OCI-LY1 (cell line): ENCODE measurements at regions not wholly inside any gene's neighbourhood (a gene's known extent, or its start where the extent isn't known, plus 50 kb on each side); places are given as distances from the start of the nearest gene placed in this dataset.
"Not testable (repeated sequence)": the region's sequence is repeated elsewhere in the genome, so short reads cannot be mapped to it uniquely, and the experiment has no call there.

Experiments
- EZH2 ChIP-seq: fragments of 200-600 bp; sonication (generic), shearing (Covaris generic); IDR thresholded peaks from 2 replicates; pipeline ENCODE4 v1.8.0; 2017; ENCODE audit warnings: borderline replicate concordance, mixed run types, mild to moderate bottlenecking, antibody characterized with exemption, low read length, moderate library complexity, mixed read lengths
- TF ChIP-seq, protein P1 (sequence below): fragments of 200-600 bp; sonication (generic), shearing (Covaris generic); IDR thresholded peaks from 2 replicates; pipeline ENCODE4 v1.5.1; 2017; ENCODE audit warnings: mild to moderate bottlenecking, antibody characterized with exemption, low read length, moderate library complexity, mixed read lengths

DNA sequence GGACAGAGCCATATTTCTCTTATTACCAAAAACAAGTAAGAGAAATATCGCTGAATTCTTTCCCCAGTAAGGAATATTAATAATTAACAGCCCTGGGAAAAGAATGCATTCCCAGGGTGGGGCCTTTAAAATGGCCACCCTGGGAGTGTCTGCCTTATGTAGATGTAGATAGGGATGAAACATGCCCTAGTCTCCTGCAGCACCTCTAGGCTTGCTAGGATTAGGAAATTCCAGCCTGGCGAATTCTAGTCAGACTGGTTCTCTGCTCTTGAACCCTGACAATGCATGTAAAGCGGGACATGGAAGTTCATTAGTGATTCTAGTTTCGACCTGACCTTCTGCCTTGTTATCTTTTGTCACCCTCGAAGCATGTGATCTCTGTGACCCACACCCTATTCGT is 405.2 kb upstream of the MAP2 start:
- TF ChIP-seq, protein P1, sequence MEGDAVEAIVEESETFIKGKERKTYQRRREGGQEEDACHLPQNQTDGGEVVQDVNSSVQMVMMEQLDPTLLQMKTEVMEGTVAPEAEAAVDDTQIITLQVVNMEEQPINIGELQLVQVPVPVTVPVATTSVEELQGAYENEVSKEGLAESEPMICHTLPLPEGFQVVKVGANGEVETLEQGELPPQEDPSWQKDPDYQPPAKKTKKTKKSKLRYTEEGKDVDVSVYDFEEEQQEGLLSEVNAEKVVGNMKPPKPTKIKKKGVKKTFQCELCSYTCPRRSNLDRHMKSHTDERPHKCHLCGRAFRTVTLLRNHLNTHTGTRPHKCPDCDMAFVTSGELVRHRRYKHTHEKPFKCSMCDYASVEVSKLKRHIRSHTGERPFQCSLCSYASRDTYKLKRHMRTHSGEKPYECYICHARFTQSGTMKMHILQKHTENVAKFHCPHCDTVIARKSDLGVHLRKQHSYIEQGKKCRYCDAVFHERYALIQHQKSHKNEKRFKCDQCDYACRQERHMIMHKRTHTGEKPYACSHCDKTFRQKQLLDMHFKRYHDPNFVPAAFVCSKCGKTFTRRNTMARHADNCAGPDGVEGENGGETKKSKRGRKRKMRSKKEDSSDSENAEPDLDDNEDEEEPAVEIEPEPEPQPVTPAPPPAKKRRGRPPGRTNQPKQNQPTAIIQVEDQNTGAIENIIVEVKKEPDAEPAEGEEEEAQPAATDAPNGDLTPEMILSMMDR, result not testable (repeated sequence)
- TF ChIP-seq EZH2, result not testable (repeated sequence)
